ENCODE measurements at regions not wholly inside any gene's neighbourhood (a gene's known extent, or its start where the extent isn't known, plus 50 kb on each side); places are given as distances from the start of the nearest gene placed in this dataset.

GRCh38 chr16:9446471-9447194 is 355.2 kb downstream of the HAPSTR1 start:
- H3K9ac ChIP-seq (ENCODE audit: extremely low read depth, low read length, poor library complexity, severe bottlenecking) = no peak overlapping the region
- Mint-ChIP-seq H3K36me3 (ENCODE audit: low read depth) (no peaks in the 10 kb centered on the region), H3K4me1 (peaks cover 5% of the 10 kb centered on the region)

GRCh38 chr16:9447195-9447551 is 355.7 kb downstream of the HAPSTR1 start:
- Histone ChIP-seq H3K9ac (ENCODE audit: extremely low read depth, low read length, poor library complexity, severe bottlenecking) (no peak overlapping the region), H3K27me3 (ENCODE audit: control insufficient read depth, insufficient read depth, low read length, poor library complexity, severe bottlenecking) (no peaks in the 10 kb centered on the region), H3K4me3 (ENCODE audit: low read length) (no peak overlapping the region), H3K4me1 (ENCODE audit: control insufficient read depth, insufficient read depth, low read length) (no peaks in the 10 kb centered on the region), H3K9me3 (ENCODE audit: control insufficient read depth, low read length) (no peaks in the 10 kb centered on the region), H3K36me3 (ENCODE audit: control insufficient read depth, insufficient read depth, low read length) (no peaks in the 10 kb centered on the region), H3K27ac (ENCODE audit: low read depth, low read length) (no peak overlapping the region)
- Mint-ChIP-seq H3K4me1 (peaks cover 5% of the 10 kb centered on the region), H3K4me3 (no peak overlapping the region), H3K36me3 (ENCODE audit: low read depth) (no peaks in the 10 kb centered on the region), H3K27ac (no peak overlapping the region), H3K27me3 (ENCODE audit: insufficient read depth) (no peaks in the 10 kb centered on the region), H3K9me3 (peaks cover 6% of the 10 kb centered on the region)
- DNase-seq = no peak
- WGBS, 2 experiments (ENCODE audit: insufficient coverage in 1 of 2, insufficient read length in 1 of 2) = 89% methylated on average over 2 of the region's 2 CpGs; no CpG with 5 or more reads in 1 of the 2 experiments
- TF ChIP-seq, protein P1, sequence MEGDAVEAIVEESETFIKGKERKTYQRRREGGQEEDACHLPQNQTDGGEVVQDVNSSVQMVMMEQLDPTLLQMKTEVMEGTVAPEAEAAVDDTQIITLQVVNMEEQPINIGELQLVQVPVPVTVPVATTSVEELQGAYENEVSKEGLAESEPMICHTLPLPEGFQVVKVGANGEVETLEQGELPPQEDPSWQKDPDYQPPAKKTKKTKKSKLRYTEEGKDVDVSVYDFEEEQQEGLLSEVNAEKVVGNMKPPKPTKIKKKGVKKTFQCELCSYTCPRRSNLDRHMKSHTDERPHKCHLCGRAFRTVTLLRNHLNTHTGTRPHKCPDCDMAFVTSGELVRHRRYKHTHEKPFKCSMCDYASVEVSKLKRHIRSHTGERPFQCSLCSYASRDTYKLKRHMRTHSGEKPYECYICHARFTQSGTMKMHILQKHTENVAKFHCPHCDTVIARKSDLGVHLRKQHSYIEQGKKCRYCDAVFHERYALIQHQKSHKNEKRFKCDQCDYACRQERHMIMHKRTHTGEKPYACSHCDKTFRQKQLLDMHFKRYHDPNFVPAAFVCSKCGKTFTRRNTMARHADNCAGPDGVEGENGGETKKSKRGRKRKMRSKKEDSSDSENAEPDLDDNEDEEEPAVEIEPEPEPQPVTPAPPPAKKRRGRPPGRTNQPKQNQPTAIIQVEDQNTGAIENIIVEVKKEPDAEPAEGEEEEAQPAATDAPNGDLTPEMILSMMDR (conservative IDR thresholded peaks at IDR 0.05) = no peak

More at GRCh38 chr16:9446471-9447194, 355.2 kb downstream of the HAPSTR1 start:
- Histone ChIP-seq H3K27ac (ENCODE audit: low read depth, low read length) (no peak overlapping the region), H3K4me1 (ENCODE audit: control insufficient read depth, insufficient read depth, low read length) (no peaks in the 10 kb centered on the region), H3K36me3 (ENCODE audit: control insufficient read depth, insufficient read depth, low read length) (no peaks in the 10 kb centered on the region), H3K4me3 (ENCODE audit: low read length) (no peak overlapping the region), H3K9me3 (ENCODE audit: control insufficient read depth, low read length) (no peaks in the 10 kb centered on the region), H3K27me3 (ENCODE audit: control insufficient read depth, insufficient read depth, low read length, poor library complexity, severe bottlenecking) (no peaks in the 10 kb centered on the region)
- no peak overlapping the region for H3K27ac Mint-ChIP-seq
- no peak for DNase-seq
- H3K9me3 Mint-ChIP-seq = peaks cover 6% of the 10 kb centered on the region
- TF ChIP-seq, protein P1 (conservative IDR thresholded peaks at IDR 0.05) = no peak
- H3K4me3 Mint-ChIP-seq = no peak overlapping the region
- 69 to 80% methylated on average over 3 to 5 of the region's 6 CpGs for WGBS, 2 experiments (ENCODE audit: insufficient coverage in 1 of 2, insufficient read length in 1 of 2)
- H3K27me3 Mint-ChIP-seq (ENCODE audit: insufficient read depth) = no peaks in the 10 kb centered on the region

DNA sequence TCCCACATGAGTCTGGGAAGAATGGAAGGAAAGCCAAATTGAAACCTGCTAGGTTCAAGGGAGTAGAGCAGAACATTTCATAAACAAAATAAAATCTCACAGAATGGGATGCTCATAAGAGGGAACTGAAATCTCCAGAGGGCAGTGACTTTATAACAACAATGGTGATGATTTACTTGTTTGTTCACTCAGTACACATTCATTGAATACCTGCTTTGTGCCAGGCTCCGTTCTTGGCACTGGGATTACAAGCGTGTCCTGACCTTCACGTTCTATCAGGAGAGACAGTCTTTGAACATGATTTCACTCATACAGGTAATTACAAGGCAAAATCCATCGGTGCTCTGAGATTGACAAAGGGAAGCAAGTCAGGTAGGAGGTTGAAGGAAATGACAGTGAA is 356.3 kb downstream of the HAPSTR1 start:
- H3K4me1 ChIP-seq (ENCODE audit: control insufficient read depth, insufficient read depth, low read length) = no peaks in the 10 kb centered on the region
- peaks cover 5% of the 10 kb centered on the region for H3K4me1 Mint-ChIP-seq
- no peak overlapping the region for H3K27ac Mint-ChIP-seq
- TF ChIP-seq, protein P1 (conservative IDR thresholded peaks at IDR 0.05) = no peak
- H3K27ac ChIP-seq (ENCODE audit: low read depth, low read length) = no peak overlapping the region
- H3K4me3 ChIP-seq (ENCODE audit: low read length) = no peak overlapping the region
- no peaks in the 10 kb centered on the region for H3K36me3 Mint-ChIP-seq (ENCODE audit: low read depth)
- 90 to 95% methylated on average over 2 to 4 of the region's 4 CpGs for WGBS, 2 experiments (ENCODE audit: insufficient coverage in 1 of 2, insufficient read length in 1 of 2)
- H3K9me3 ChIP-seq (ENCODE audit: control insufficient read depth, low read length) = no peaks in the 10 kb centered on the region
- peaks cover 6% of the 10 kb centered on the region for H3K9me3 Mint-ChIP-seq
- H3K36me3 ChIP-seq (ENCODE audit: control insufficient read depth, insufficient read depth, low read length) = no peaks in the 10 kb centered on the region
- no peak for DNase-seq
- no peaks in the 10 kb centered on the region for H3K27me3 Mint-ChIP-seq (ENCODE audit: insufficient read depth)
- no peaks in the 10 kb centered on the region for H3K27me3 ChIP-seq (ENCODE audit: control insufficient read depth, insufficient read depth, low read length, poor library complexity, severe bottlenecking)
- no peak overlapping the region for H3K4me3 Mint-ChIP-seq
- no peak overlapping the region for H3K9ac ChIP-seq (ENCODE audit: extremely low read depth, low read length, poor library complexity, severe bottlenecking)
